HG03103 (cell line): ENCODE measurements at regions not wholly inside any gene's neighbourhood (a gene's known extent, or its start where the extent isn't known, plus 50 kb on each side); places are given as distances from the start of the nearest gene placed in this dataset.
"Not testable (repeated sequence)": the region's sequence is repeated elsewhere in the genome, so short reads cannot be mapped to it uniquely, and the experiment has no call there.

Source experiments
- ATAC-seq: cut with Tn5 transposase; IDR thresholded peaks from one replicate; pipeline ENCODE4 v1.9.1; 2021; ENCODE audit warnings: low read depth; ENCODE audit not compliant: unreplicated experiment

DNA sequence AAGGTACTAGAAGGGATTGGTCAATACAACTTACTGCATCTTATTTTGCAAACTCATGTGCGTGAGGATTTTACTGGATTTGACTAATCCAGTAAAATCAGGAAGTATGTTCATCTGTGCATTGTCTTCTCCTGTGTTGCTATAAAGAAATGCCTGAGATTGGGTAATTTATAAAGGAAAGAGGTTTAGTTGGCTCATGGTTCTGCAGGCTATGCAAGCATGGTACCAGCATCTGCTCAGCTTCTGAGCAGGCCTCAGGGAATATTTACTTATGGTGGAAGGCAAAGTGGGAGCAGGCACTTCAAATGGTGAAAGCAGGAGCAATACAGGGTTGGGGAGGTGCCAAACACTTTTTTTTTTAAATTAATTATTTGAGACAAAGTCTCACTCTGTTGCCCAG, 2199.5 kb upstream of the WWC1 start:
- no peak for ATAC-seq

DNA sequence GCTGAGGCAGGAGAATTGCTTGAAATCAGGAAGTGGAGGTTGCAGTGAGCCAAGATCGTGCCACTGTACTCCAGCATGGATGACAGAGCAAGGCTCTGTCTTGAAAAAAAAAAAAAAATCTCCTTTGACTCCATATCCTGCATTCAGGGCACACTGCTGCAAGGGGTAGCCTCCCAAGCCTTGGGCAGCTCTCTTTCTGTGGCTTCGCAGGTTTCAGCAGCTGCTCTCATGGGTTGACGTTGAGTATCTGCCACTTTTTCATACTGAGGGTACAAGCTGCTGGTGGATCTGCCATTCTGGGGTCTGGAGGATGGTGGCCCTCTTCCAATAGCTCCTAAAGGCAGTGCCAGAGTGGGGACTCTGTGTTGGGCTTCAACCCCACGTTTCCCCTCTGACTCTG, 2198.1 kb upstream of the WWC1 start:
- no peak for ATAC-seq

DNA sequence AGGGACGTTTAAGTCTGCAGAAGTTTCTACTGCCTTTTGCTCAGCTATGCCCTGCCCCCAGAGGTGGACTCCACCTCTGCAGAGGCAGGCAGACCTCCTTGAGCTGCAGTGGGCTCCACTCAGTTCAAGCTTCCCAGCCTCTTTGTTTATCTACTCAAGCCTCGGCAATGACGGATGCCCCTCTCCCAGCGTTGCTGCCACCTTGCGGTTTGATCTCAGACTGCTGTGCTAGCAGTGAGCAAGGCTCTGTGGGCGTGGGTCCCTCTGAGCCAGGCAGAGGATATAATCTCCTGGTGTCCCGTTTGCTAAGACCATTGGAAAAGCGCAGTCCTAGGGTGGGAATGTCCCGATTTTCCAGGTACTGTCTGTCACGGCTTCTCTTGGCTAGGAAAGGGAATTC, 2188.5 kb upstream of the WWC1 start:
- no peak for ATAC-seq

DNA sequence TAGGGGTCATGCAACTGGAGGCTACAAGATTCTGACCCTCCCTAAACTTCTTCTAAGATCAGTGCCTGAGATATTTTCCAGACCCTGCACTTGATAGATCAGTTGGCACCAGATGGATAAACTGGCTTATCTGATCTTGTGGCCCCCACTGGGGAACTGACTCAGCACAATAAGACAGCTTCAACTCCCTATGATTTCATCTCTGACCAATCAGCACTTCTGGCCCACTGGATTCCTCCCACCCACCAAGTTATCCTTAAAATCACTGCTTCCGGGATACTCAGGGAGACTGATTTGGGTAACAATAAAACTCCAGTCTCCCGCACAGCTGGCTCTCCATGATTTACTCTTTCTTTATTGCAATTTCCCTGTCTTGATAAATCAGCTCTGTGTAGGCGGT, 2180.4 kb upstream of the WWC1 start:
- no peak for ATAC-seq

DNA sequence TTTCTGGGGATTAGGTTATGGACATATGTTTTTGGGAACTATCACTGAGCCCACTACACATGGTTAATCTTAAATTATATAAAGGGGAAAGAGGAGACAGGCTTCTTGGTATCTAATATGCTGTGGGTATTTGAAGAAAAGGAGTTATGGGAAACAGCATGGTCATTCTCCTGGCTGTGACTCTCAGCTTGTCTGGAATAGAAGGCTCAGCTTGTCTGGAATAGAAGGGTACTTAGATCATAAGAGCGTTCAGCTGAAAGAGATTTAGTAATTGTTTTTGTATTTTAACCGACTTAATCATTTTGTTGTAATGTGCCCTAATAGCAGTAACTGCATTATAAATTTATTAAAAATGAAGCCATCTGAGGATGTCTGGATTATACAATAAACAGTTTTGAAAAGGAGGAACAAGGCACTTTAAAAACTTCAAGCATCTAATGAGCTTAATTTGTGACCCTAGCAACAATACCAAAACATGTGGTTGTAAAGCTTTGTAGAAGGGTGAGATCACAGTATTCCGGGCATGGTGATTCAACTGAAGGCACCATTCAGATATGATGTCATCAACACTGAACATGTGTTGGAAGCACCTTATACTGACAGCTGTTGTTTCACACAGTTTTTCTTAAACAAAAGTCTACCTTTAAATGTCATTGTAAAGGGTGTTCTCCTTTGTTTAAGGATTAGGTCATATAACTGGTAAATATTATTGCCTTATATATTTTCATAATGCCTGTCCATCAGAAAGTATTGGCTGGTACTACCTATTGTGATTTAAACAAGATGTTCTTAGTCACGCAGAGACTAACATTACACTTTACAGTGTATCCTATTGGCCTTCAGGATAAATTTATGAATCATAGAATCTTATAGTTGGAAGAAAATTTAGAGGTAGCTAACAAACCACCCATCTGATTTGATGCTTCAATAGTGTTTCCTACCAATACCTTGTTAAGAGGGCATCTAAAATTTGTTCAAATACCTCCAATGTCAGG, 2174.1 kb upstream of the WWC1 start:
- no peak for ATAC-seq

DNA sequence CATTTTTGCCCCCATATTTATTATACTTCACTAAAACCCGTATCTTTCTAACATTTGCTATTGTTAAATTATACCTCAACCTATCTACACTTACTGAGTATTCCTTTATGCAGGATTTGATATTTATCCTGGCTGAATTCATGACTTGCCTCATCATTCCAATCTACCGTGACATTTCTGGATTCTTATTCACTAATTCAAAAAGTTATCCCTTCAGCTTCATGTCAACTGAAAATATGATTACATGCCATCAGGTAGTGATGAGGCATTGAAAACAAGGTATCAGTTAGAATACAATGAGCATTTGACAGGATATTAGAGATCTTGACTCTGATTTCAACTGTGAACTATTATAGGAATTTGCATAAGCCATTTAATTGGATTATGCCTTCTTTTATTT, 2171.9 kb upstream of the WWC1 start:
- ATAC-seq = no peak

DNA sequence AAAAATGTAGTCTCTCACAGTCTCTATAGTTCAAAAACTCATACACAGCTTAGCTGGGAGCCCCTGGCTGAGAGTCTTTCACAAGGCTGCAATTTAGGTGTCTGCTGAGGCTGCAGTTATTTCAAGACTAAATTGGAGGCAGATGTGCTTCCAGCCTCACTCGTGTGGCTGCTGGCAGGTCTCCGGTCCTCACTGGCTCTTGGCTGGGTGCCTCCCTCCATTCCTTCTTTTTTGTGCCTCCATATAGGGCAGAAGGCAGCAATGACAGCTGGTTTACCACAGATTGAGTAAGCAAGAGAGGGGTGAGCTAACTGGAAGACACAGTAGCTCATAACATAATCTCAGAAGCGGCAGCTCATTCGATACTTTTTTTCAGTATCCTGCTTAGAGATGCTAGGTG, 2167.7 kb upstream of the WWC1 start:
- no peak for ATAC-seq

DNA sequence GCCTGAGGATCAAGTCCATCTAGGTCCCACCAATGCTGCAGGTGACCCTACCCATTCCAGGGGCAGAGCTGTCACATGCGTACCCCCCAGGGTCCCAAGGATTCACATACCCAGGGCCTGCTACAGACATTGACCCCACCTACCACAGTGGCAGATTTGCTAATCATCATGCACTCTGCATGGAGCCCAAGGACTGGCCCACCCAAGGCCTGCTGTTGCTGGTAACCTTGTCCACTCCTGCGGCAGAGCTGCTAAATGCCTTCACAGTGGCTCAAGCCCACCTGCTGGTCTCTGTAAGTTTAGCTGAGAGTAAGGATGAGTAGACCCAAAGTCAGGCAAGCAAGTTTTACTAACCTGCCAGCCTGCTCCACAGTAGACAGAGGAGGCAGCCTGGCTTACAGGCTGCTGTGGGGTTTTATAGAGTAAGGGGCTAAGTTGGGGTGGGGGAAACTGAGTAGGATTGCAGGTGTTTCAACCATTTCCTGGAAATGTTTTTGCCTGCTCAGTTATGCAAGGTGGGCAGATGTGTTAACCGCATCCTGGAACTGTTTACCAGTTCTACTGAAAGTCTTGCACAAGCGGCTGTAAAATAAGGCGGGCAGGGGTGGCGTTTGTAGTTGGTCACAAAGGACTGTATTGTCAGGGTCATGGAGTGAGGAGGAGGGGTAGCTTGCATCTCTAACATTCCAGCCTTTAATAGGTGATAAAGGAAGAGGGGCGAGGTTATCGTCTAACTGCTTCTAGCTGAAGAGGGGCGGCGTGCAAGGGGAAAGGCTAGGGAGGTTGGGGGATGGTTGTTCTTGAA, 2163.5 kb upstream of the WWC1 start:
- no peak for ATAC-seq

DNA sequence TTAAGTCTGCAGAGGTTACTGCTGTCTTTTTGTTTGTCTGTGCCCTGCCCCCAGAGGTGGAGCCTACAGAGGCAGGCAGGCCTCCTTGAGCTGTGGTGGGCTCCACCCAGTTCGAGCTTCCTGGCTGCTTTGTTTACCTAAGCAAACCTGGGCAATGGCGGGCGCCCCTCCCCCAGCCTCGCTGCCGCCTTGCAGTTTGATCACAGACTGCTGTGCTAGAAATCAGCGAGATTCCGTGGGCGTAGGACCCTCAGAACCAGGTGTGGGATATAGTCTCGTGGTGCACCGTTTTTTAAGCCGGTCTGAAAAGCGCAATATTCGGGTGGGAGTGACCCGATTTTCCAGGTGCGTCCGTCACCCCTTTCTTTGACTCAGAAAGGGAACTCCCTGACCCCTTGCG, 2146.3 kb upstream of the WWC1 start:
- ATAC-seq = not testable (repeated sequence)

DNA sequence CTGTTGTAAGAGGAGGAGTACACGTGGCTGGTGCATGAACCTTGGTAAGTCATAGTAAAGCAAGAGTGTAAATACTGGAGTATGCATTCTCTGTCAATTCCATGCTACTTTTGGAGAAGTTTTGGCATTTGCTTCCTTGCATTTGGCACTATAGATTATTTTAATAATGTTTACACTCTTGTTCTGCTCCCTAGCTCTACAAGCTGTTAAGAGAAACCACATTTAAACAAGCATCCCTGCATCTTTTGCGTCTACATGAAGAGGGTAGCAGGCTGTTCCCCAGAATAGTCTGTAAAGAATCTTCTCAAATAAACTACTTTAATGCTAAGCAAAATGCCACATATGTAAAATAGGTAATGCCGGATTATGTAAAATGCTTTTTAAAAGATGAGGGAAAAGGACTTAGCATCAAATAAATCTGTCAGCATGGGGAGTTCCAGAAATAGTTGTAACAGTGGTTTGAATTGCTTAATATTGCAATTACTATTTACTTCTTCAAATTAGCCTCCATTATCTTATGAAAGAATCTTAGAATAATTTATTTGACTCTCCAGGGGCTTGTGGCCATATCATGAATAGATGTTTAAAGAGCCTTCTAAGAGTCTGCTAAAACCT, 2127.3 kb upstream of the WWC1 start:
- ATAC-seq = no peak

DNA sequence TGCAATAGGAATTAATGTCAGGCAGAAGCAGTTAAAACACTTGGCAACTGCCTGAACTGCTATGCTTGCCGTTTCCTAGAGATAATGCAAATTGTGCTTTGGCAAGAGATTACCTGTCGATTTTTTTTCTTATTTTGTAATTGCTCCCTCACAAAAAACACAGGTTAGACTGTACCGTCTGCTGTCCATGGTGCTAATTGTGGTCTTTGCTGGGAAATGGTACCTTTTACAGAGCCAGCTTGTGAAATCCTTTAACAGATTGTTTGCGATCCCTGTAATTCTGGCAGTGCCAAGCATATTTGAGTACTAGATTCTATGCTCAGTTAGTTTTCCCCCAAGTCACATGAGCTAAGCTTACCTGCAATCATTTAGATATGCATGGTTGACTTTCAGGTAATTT, 2125.8 kb upstream of the WWC1 start:
- no peak for ATAC-seq

DNA sequence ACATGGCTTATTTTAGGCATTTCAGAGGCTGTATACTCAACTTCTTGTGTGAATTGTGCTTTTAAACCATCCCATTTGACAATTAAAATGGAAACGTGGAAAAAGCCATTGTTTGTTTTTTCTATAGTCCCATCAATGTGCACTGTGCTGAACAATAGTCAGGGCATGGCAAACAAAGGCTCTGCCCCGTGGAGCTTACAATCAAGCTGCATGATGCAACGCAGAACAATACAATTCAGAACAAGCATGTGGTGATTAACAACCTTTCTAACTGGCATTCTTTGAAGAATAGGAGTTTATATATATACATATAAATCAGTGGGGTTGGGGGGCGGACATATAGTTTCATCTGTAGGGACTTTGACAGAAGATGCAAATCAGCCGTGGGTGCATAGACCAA, 2125.4 kb upstream of the WWC1 start:
- no peak for ATAC-seq

DNA sequence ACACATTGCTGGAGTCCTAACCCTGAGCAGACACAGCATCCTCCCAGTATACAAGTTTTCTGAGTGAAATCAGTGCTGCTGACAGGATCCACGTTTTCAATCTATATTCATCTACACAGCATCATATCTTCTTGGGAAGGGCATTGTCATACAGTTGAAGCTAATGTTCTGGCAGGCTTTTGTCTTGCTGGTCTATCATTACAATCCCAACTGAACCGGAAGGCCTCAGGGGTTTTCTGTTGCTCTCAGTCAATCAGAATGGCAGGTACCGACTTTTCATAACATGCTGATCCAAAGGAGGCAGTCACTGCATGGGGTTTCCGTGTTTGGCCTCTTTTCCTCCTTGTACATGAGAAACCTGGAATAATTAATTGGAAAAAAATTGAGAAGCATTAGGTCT, 2118.8 kb upstream of the WWC1 start:
- ATAC-seq = no peak

DNA sequence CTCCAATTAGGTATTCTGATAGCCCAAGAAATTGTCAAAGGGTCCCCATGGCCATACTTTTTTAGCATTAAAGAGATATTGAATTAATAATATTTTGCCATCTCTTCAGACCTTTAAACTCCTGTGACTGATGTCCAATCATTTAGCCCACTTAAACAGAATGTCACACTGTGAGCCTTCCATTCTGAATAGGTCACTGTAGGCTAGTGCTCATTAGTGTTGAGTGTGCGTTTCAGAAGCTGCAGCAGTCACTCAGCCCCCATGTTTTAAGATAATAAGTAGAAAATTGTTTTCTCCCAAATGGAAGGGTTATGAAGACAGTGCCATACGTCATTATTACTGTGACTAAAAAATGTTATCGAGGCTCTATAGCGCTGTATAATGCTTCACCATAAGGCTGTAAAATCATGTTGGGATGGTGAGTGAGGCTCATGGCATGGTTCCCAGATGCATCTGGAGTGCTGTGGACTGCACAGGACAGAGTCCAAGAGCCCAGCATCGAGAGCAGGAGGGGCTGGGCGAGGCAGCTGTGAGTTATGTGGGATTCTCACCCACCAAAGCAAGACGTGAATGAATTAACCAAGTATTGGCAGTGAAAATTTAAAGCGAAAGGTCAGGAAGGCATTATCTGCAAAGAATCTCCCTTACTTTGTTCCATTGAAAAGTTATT, 2112.9 kb upstream of the WWC1 start:
- no peak for ATAC-seq

DNA sequence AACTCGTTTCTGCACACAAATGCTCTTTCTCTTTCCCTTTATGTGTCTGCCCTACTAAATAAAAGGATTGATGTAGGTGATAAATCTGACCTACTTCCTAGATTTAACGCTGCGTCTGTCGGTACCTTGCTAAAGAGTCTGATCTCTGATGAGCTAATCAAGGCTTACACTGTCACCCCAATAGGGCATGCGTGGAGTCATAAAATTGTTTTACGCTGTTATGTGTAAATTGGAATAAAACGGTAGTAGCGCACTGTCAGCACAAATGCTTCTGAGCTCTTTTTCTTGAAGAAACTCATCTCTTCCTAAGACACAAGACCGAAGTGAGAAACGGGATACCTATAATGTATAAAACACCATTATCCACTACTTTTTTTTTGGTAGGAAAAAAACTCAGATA, 2106.3 kb upstream of the WWC1 start:
- no peak for ATAC-seq

DNA sequence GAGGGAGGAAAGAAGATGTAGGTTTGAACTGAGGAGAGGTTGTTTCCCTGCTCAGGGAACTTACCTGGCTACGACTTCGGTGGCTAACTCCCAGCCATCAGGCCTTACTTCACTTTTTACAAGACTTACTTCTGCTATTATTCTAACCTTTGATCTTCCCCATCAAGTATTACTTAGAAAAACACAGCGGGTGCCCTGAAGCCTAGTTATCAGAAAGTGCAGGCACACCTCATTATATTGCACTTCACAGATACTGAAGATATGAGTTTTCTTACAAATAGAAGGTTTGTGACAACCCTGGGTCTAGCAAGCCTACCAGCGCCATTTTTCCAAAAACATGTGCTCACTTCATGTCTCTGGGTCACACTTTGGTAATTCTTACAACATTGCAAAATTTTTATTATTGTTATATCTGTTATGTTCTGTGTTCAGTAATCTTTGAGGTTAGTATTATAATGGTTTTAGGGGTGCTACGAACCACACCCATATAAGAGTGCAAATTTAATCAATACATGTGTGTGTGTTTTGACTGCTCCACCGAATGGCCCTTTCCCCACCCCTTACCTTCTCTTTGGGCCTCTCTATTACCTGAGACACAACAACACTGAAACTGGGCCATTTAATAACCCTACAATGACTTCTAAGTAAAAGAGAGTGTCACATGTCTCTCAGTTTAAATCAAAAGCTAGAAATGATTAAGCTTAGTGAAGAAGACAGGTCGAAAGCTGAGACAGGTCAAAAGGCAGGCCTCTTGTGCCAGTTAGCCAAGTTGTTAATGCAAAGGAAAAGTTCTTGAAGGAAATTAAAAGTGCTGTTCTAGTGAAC, 2102.7 kb upstream of the WWC1 start:
- ATAC-seq = no peak

DNA sequence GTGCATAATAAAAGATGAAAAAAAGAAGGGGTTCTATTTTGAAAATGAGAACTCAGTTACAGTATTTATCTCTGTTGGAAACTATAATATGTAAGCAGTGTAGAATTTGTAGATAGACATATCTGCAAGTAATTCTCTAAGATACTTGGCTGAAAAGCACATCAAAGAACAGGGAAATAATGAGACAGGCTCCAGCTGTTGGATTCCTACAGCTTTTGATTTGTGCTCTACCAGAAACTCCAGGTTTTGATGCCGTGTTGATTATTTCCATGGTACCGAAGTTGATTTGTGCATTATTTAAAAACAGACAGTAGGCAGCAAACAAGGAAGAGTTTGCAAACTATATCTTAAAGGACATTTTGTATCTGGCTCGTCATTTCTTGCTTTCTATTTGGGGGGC, 2098.7 kb upstream of the WWC1 start:
- no peak for ATAC-seq

DNA sequence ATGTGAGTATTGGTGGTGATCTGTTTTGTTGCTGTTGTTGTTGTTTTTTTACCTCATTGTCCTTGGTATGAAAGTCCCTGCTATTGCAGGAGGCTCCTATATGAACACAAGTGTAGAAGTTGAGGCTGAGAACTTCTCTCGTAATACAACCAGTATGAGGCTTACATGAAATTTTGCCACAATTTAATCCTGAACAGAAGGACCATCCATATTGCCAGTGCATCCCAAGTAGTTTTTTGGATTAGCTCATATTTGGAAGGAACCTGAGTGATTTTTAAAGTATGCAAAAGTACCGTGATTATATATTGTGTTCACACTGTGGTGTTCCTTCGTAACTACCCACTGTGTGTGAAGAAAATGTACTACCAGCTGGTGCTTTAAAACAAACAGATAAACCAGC, 2095.5 kb upstream of the WWC1 start:
- ATAC-seq = no peak

DNA sequence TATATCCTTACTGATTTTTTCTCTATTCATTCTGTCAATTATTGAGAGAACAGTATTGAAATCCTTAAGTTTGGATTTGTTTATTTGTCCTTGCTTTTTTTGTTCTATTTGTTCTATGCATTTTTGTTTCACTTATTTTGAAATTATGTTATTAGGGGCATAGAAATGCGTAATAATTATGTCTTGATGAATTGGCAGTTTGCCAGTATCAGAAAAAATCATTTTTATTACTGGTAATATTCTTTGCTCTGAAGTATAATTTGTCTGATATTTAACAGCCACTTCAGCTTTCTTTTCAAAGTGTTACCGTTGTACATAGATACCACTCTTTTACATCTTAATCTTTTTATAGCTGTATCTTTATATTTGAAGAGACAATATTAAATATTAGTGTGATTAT, 2090.9 kb upstream of the WWC1 start:
- no peak for ATAC-seq

DNA sequence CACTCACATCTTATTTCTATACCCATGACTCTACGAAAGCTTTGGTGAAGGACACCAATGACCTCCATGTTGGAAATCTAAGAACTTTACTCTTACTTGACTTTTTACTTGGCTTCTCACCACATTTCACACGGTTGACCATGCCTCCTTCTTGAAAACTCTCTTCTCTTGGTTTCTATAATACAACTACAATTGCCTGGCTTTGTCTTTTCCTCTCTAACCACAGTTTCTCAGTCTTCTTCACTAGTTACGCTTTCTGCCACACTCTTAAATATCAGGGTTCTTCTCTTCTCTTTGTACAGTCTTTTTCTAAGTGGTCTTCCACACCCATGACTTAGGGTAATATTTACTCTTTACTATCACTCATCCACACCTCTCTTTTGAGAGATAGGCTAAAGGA, 2079.8 kb upstream of the WWC1 start:
- ATAC-seq = no peak
